GM19351 (cell line): ENCODE measurements at regions not wholly inside any gene's neighbourhood (a gene's known extent, or its start where the extent isn't known, plus 50 kb on each side); places are given as distances from the start of the nearest gene placed in this dataset.

Experiments
- ATAC-seq: cut with Tn5 transposase; IDR thresholded peaks from one replicate; pipeline ENCODE4 v1.9.1; 2021; ENCODE audit warnings: mild to moderate bottlenecking, moderate library complexity; ENCODE audit not compliant: unreplicated experiment

- no peak for ATAC-seq
Observed at GRCh38 chr13:31049833-31050232, 111.9 kb downstream of the HSPH1 start.

- no peak for ATAC-seq
Observed at GRCh38 chr13:31049083-31049482, 112.6 kb downstream of the HSPH1 start.

GRCh38 chr13:31048521-31048920 lies 113.2 kb downstream of the HSPH1 start:
- no peak for ATAC-seq

- no peak for ATAC-seq
Observed at GRCh38 chr13:31046711-31047279, 114.3 kb downstream of the TEX26 start.

GRCh38 chr13:31045286-31046081 lies 113.0 kb downstream of the TEX26 start:
- ATAC-seq = peak; percentile 44

GRCh38 chr13:31044364-31045285 lies 112.2 kb downstream of the TEX26 start:
- peak; percentile 89 for ATAC-seq

GRCh38 chr13:31043957-31044356 lies 111.5 kb downstream of the TEX26 start:
- ATAC-seq = peak; percentile 3

- no peak for ATAC-seq
Observed at GRCh38 chr13:31042481-31043165, 110.2 kb downstream of the TEX26 start.

GRCh38 chr13:31042049-31042448 lies 109.6 kb downstream of the TEX26 start:
- ATAC-seq = no peak

- peak; percentile 81 for ATAC-seq
Observed at GRCh38 chr13:31038834-31039552, 106.5 kb downstream of the TEX26 start.

GRCh38 chr13:31037874-31038500 lies 105.5 kb downstream of the TEX26 start:
- ATAC-seq = no peak

- no peak for ATAC-seq
Observed at GRCh38 chr13:31036731-31037695, 104.6 kb downstream of the TEX26 start.

GRCh38 chr13:31035185-31035965 lies 102.9 kb downstream of the TEX26 start:
- ATAC-seq = no peak

GRCh38 chr13:31032528-31033113 lies 100.2 kb downstream of the TEX26 start:
- no peak for ATAC-seq

GRCh38 chr13:31031482-31031881 lies 99.0 kb downstream of the TEX26 start:
- ATAC-seq = no peak

GRCh38 chr13:31029102-31029501 lies 96.6 kb downstream of the TEX26 start:
- no peak for ATAC-seq

GRCh38 chr13:31027136-31027535 lies 94.7 kb downstream of the TEX26 start:
- ATAC-seq = no peak
